ENCODE measurements at regions not wholly inside any gene's neighbourhood (a gene's known extent, or its start where the extent isn't known, plus 50 kb on each side); places are given as distances from the start of the nearest gene placed in this dataset.

GRCh38 chr9:10701906-10702305, 89.1 kb upstream of the PTPRD start:
- ChIA-PET POLR2A (no interaction called here), CTCF (no interaction called here)
- Histone ChIP-seq H3K4me1 (ENCODE audit: control extremely low read depth in 1 of 4, control insufficient read depth in 4 of 4, insufficient read depth in 4 of 4, low read length in 3 of 4) (no peaks in the 10 kb centered on the region), H3K27ac (ENCODE audit: insufficient read depth in 1 of 2, low read depth in 1 of 2, low read length in 2 of 2, poor library complexity in 1 of 2, severe bottlenecking in 2 of 2) (no peak overlapping the region), H3K4me3 (ENCODE audit: control insufficient read depth in 1 of 7, extremely low read depth in 1 of 7, insufficient read depth in 4 of 7, low read depth in 2 of 7, low read length in 6 of 7) (no peak overlapping the region), H3K36me3 (ENCODE audit: control insufficient read depth in 4 of 4, insufficient read depth in 4 of 4, low read length in 3 of 4) (no peaks in the 10 kb centered on the region), H3K9me3 (ENCODE audit: control extremely low read depth in 1 of 5, control insufficient read depth in 4 of 5, insufficient read depth in 2 of 5, low read depth in 1 of 5, low read length in 4 of 5) (no peaks in the 10 kb centered on the region), H3K27me3 (replicated peaks in 2 of 5; ENCODE audit: control insufficient read depth in 4 of 5, insufficient read depth in 5 of 5, low read length in 4 of 5) (no peaks in the 10 kb centered on the region)
- DNase-seq, result no peak
- WGBS (ENCODE audit: insufficient coverage), result no CpG with 5 or more reads among the region's 4 CpGs

- CTCF ChIA-PET, result no interaction called here
- no peak for DNase-seq
- H3K36me3 ChIP-seq (ENCODE audit: control insufficient read depth in 4 of 4, insufficient read depth in 4 of 4, low read length in 3 of 4), result no peaks in the 10 kb centered on the region
- no CpG with 5 or more reads among the region's 2 CpGs for WGBS (ENCODE audit: insufficient coverage)
- no peaks in the 10 kb centered on the region for H3K4me1 ChIP-seq (ENCODE audit: control extremely low read depth in 1 of 4, control insufficient read depth in 4 of 4, insufficient read depth in 4 of 4, low read length in 3 of 4)
- POLR2A ChIA-PET, result interaction anchor here (0.6 kb wide), 1 partner anchor 1865 kb away, joined by 3 read pairs; no protein-coding TSS in a partner anchor
- H3K27me3 ChIP-seq (replicated peaks in 2 of 5; ENCODE audit: control insufficient read depth in 4 of 5, insufficient read depth in 5 of 5, low read length in 4 of 5), result no peaks in the 10 kb centered on the region
- no peak overlapping the region for H3K4me3 ChIP-seq (ENCODE audit: control insufficient read depth in 1 of 7, extremely low read depth in 1 of 7, insufficient read depth in 4 of 7, low read depth in 2 of 7, low read length in 6 of 7)
- no peaks in the 10 kb centered on the region for H3K9me3 ChIP-seq (ENCODE audit: control extremely low read depth in 1 of 5, control insufficient read depth in 4 of 5, insufficient read depth in 2 of 5, low read depth in 1 of 5, low read length in 4 of 5)
- no peak overlapping the region for H3K27ac ChIP-seq (ENCODE audit: insufficient read depth in 1 of 2, low read depth in 1 of 2, low read length in 2 of 2, poor library complexity in 1 of 2, severe bottlenecking in 2 of 2)
These were observed 90.3 kb upstream of the PTPRD start for GRCh38 chr9:10703139-10703538.

- Histone ChIP-seq H3K4me1 (ENCODE audit: control extremely low read depth in 1 of 4, control insufficient read depth in 4 of 4, insufficient read depth in 4 of 4, low read length in 3 of 4) (no peaks in the 10 kb centered on the region), H3K27me3 (replicated peaks in 2 of 5; ENCODE audit: control insufficient read depth in 4 of 5, insufficient read depth in 5 of 5, low read length in 4 of 5) (no peaks in the 10 kb centered on the region), H3K4me3 (ENCODE audit: control insufficient read depth in 1 of 7, extremely low read depth in 1 of 7, insufficient read depth in 4 of 7, low read depth in 2 of 7, low read length in 6 of 7) (no peak overlapping the region), H3K36me3 (ENCODE audit: control insufficient read depth in 4 of 4, insufficient read depth in 4 of 4, low read length in 3 of 4) (no peaks in the 10 kb centered on the region), H3K9me3 (ENCODE audit: control extremely low read depth in 1 of 5, control insufficient read depth in 4 of 5, insufficient read depth in 2 of 5, low read depth in 1 of 5, low read length in 4 of 5) (no peaks in the 10 kb centered on the region), H3K27ac (ENCODE audit: insufficient read depth in 1 of 2, low read depth in 1 of 2, low read length in 2 of 2, poor library complexity in 1 of 2, severe bottlenecking in 2 of 2) (no peak overlapping the region)
- ChIA-PET POLR2A (no interaction called here), CTCF (no interaction called here)
- DNase-seq, result no peak
These were observed 91.9 kb upstream of the PTPRD start for GRCh38 chr9:10704720-10705119.

- H3K9me3 ChIP-seq (ENCODE audit: control extremely low read depth in 1 of 5, control insufficient read depth in 4 of 5, insufficient read depth in 2 of 5, low read depth in 1 of 5, low read length in 4 of 5), result no peaks in the 10 kb centered on the region
- H3K27me3 ChIP-seq (replicated peaks in 2 of 5; ENCODE audit: control insufficient read depth in 4 of 5, insufficient read depth in 5 of 5, low read length in 4 of 5), result no peaks in the 10 kb centered on the region
- WGBS (ENCODE audit: insufficient coverage), result 100% methylated on average over 1 of the region's 1 CpG
- no peak overlapping the region for H3K4me3 ChIP-seq (ENCODE audit: control insufficient read depth in 1 of 7, extremely low read depth in 1 of 7, insufficient read depth in 4 of 7, low read depth in 2 of 7, low read length in 6 of 7)
- no peaks in the 10 kb centered on the region for H3K4me1 ChIP-seq (ENCODE audit: control extremely low read depth in 1 of 4, control insufficient read depth in 4 of 4, insufficient read depth in 4 of 4, low read length in 3 of 4)
- no peak for DNase-seq
- ChIA-PET CTCF (no interaction called here), POLR2A (no interaction called here)
- H3K36me3 ChIP-seq (ENCODE audit: control insufficient read depth in 4 of 4, insufficient read depth in 4 of 4, low read length in 3 of 4), result no peaks in the 10 kb centered on the region
- H3K27ac ChIP-seq (ENCODE audit: insufficient read depth in 1 of 2, low read depth in 1 of 2, low read length in 2 of 2, poor library complexity in 1 of 2, severe bottlenecking in 2 of 2), result no peak overlapping the region
These were observed 92.6 kb upstream of the PTPRD start for GRCh38 chr9:10705383-10705782.

- H3K36me3 ChIP-seq (ENCODE audit: control insufficient read depth in 4 of 4, insufficient read depth in 4 of 4, low read length in 3 of 4), result no peaks in the 10 kb centered on the region
- H3K4me3 ChIP-seq (ENCODE audit: control insufficient read depth in 1 of 7, extremely low read depth in 1 of 7, insufficient read depth in 4 of 7, low read depth in 2 of 7, low read length in 6 of 7), result no peak overlapping the region
- WGBS (ENCODE audit: insufficient coverage), result 88% methylated on average over 1 of the region's 3 CpGs
- ChIA-PET CTCF (no interaction called here), POLR2A (no interaction called here)
- H3K27me3 ChIP-seq (replicated peaks in 2 of 5; ENCODE audit: control insufficient read depth in 4 of 5, insufficient read depth in 5 of 5, low read length in 4 of 5), result no peaks in the 10 kb centered on the region
- no peak overlapping the region for H3K27ac ChIP-seq (ENCODE audit: insufficient read depth in 1 of 2, low read depth in 1 of 2, low read length in 2 of 2, poor library complexity in 1 of 2, severe bottlenecking in 2 of 2)
- H3K4me1 ChIP-seq (ENCODE audit: control extremely low read depth in 1 of 4, control insufficient read depth in 4 of 4, insufficient read depth in 4 of 4, low read length in 3 of 4), result no peaks in the 10 kb centered on the region
- no peaks in the 10 kb centered on the region for H3K9me3 ChIP-seq (ENCODE audit: control extremely low read depth in 1 of 5, control insufficient read depth in 4 of 5, insufficient read depth in 2 of 5, low read depth in 1 of 5, low read length in 4 of 5)
- no peak for DNase-seq
These were observed 94.0 kb upstream of the PTPRD start for GRCh38 chr9:10706788-10707187.

- Histone ChIP-seq H3K4me3 (ENCODE audit: control insufficient read depth in 1 of 7, extremely low read depth in 1 of 7, insufficient read depth in 4 of 7, low read depth in 2 of 7, low read length in 6 of 7) (no peak overlapping the region), H3K4me1 (ENCODE audit: control extremely low read depth in 1 of 4, control insufficient read depth in 4 of 4, insufficient read depth in 4 of 4, low read length in 3 of 4) (no peaks in the 10 kb centered on the region), H3K27ac (ENCODE audit: insufficient read depth in 1 of 2, low read depth in 1 of 2, low read length in 2 of 2, poor library complexity in 1 of 2, severe bottlenecking in 2 of 2) (no peak overlapping the region), H3K27me3 (replicated peaks in 2 of 5; ENCODE audit: control insufficient read depth in 4 of 5, insufficient read depth in 5 of 5, low read length in 4 of 5) (no peaks in the 10 kb centered on the region), H3K36me3 (ENCODE audit: control insufficient read depth in 4 of 4, insufficient read depth in 4 of 4, low read length in 3 of 4) (no peaks in the 10 kb centered on the region), H3K9me3 (ENCODE audit: control extremely low read depth in 1 of 5, control insufficient read depth in 4 of 5, insufficient read depth in 2 of 5, low read depth in 1 of 5, low read length in 4 of 5) (no peaks in the 10 kb centered on the region)
- POLR2A ChIA-PET, result no interaction called here
- DNase-seq, result no peak
- CTCF ChIA-PET, result no interaction called here
These were observed 108.5 kb upstream of the PTPRD start for GRCh38 chr9:10721301-10721700.

GRCh38 chr9:10729213-10729612, 116.4 kb upstream of the PTPRD start:
- ChIA-PET POLR2A (no interaction called here), CTCF (no interaction called here)
- H3K9me3 ChIP-seq (ENCODE audit: control extremely low read depth in 1 of 5, control insufficient read depth in 4 of 5, insufficient read depth in 2 of 5, low read depth in 1 of 5, low read length in 4 of 5), result no peaks in the 10 kb centered on the region

GRCh38 chr9:10744669-10745068, 131.9 kb upstream of the PTPRD start:
- Histone ChIP-seq H3K27me3 (replicated peaks in 2 of 5; ENCODE audit: control insufficient read depth in 4 of 5, insufficient read depth in 5 of 5, low read length in 4 of 5) (no peaks in the 10 kb centered on the region), H3K4me1 (ENCODE audit: control extremely low read depth in 1 of 4, control insufficient read depth in 4 of 4, insufficient read depth in 4 of 4, low read length in 3 of 4) (no peaks in the 10 kb centered on the region), H3K4me3 (ENCODE audit: control insufficient read depth in 1 of 7, extremely low read depth in 1 of 7, insufficient read depth in 4 of 7, low read depth in 2 of 7, low read length in 6 of 7) (no peak overlapping the region), H3K36me3 (ENCODE audit: control insufficient read depth in 4 of 4, insufficient read depth in 4 of 4, low read length in 3 of 4) (no peaks in the 10 kb centered on the region), H3K9me3 (ENCODE audit: control extremely low read depth in 1 of 5, control insufficient read depth in 4 of 5, insufficient read depth in 2 of 5, low read depth in 1 of 5, low read length in 4 of 5) (no peaks in the 10 kb centered on the region), H3K27ac (ENCODE audit: insufficient read depth in 1 of 2, low read depth in 1 of 2, low read length in 2 of 2, poor library complexity in 1 of 2, severe bottlenecking in 2 of 2) (no peak overlapping the region)
- ChIA-PET CTCF (interaction anchor here (0.7 kb wide), 1 partner anchor 1213 kb away, joined by 3 read pairs; no protein-coding TSS in a partner anchor), POLR2A (no interaction called here)
- no peak for DNase-seq
- WGBS (ENCODE audit: insufficient coverage), result 100% methylated on average over 2 of the region's 2 CpGs

More at GRCh38 chr9:10729213-10729612, 116.4 kb upstream of the PTPRD start:
- no peaks in the 10 kb centered on the region for H3K4me1 ChIP-seq (ENCODE audit: control extremely low read depth in 1 of 4, control insufficient read depth in 4 of 4, insufficient read depth in 4 of 4, low read length in 3 of 4)
- H3K4me3 ChIP-seq (ENCODE audit: control insufficient read depth in 1 of 7, extremely low read depth in 1 of 7, insufficient read depth in 4 of 7, low read depth in 2 of 7, low read length in 6 of 7), result no peak overlapping the region
- H3K27me3 ChIP-seq (replicated peaks in 2 of 5; ENCODE audit: control insufficient read depth in 4 of 5, insufficient read depth in 5 of 5, low read length in 4 of 5), result no peaks in the 10 kb centered on the region
- H3K27ac ChIP-seq (ENCODE audit: insufficient read depth in 1 of 2, low read depth in 1 of 2, low read length in 2 of 2, poor library complexity in 1 of 2, severe bottlenecking in 2 of 2), result no peak overlapping the region
- H3K36me3 ChIP-seq (ENCODE audit: control insufficient read depth in 4 of 4, insufficient read depth in 4 of 4, low read length in 3 of 4), result no peaks in the 10 kb centered on the region
- DNase-seq, result no peak
